ENCODE measurements at regions not wholly inside any gene's neighbourhood (a gene's known extent, or its start where the extent isn't known, plus 50 kb on each side); places are given as distances from the start of the nearest gene placed in this dataset.

DNA sequence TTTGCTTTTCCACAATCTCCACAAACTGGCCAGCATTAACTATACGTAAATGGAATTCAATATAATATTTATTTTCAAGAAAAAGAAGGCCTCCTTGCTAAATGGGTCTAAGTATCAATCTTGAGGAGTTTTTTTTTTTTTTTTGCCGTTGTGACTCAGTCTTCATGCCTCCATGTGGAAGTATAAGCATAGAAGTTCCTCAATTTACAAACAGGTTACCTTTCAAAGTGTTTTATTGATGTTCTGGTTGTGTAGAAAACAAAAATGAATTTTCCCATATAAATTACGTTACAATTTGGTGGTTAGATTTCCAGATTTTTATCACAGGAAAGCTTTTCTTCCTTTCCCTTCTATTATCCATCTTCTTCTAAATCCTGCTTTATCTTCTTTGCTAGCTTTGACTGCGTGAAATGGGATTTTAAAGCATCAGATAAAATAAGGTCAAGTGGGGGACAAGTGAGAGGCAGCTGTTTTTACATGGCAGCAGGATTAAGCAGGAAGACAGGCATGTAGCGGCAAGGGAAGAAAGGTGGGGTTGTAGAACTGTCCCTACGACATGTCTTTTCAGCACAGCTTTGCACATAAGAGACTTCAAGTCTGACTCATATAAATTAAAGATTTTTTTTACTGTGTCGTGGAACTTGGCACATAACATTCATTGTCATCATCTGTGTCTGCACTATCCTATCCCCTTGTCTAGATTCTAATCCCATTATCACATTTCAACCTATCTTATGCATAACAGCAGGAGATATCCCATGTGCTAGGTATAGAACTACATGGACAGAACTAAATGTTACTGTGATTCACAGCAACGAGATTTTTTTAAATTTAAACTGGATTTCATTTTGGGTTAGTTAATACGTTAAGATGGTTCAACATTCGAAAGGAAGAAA lies 135.3 kb upstream of the FAM3C start:
- TF ChIP-seq MYC (IDR thresholded peaks at IDR 0.05; ENCODE audit: low read depth, low read length) = no peak
- TF ChIP-seq, protein P1, sequence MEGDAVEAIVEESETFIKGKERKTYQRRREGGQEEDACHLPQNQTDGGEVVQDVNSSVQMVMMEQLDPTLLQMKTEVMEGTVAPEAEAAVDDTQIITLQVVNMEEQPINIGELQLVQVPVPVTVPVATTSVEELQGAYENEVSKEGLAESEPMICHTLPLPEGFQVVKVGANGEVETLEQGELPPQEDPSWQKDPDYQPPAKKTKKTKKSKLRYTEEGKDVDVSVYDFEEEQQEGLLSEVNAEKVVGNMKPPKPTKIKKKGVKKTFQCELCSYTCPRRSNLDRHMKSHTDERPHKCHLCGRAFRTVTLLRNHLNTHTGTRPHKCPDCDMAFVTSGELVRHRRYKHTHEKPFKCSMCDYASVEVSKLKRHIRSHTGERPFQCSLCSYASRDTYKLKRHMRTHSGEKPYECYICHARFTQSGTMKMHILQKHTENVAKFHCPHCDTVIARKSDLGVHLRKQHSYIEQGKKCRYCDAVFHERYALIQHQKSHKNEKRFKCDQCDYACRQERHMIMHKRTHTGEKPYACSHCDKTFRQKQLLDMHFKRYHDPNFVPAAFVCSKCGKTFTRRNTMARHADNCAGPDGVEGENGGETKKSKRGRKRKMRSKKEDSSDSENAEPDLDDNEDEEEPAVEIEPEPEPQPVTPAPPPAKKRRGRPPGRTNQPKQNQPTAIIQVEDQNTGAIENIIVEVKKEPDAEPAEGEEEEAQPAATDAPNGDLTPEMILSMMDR (IDR thresholded peaks at IDR 0.05; ENCODE audit: low read depth, low read length) = no peak
- TF ChIP-seq, protein P2, sequence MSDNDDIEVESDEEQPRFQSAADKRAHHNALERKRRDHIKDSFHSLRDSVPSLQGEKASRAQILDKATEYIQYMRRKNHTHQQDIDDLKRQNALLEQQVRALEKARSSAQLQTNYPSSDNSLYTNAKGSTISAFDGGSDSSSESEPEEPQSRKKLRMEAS (IDR thresholded peaks at IDR 0.05; ENCODE audit: low read depth, low read length) = no peak
